ENCODE measurements at regions not wholly inside any gene's neighbourhood (a gene's known extent, or its start where the extent isn't known, plus 50 kb on each side); places are given as distances from the start of the nearest gene placed in this dataset.

DNA sequence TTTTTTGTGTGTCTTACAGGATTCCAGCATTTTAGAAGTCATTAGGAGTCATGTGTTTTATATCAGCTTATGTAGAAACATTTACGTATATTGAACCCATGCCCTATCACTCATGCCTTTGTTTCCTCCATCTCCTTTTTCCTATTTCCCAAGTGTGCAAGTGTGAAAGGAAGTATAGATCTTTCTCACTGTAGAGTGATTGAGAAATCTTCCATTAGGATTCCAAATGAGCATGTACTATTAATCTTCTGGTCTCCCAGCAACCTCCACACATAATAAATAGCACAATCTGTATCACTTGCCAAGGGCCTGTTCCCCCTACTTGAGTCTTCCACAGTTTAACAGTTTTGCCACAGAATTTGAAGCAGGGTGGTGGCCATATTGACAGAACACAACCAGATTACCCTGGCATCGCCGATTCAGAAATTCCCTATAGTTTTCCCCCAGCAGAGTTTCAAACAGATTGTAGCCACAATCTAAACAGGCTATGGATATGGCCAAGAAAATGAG is 1052.8 kb downstream of the TTLL7 start:
- Histone ChIP-seq H4K20me1 (ENCODE audit: insufficient read depth, low read length) (no peaks in the 10 kb centered on the region), H3K27me3 (ENCODE audit: insufficient read depth, low read length) (no peaks in the 10 kb centered on the region), H3K4me2 (ENCODE audit: insufficient read depth, low read length) (no peak overlapping the region), H2AFZ (ENCODE audit: low read length) (no peak overlapping the region), H3K36me3 (ENCODE audit: insufficient read depth, low read length) (no peaks in the 10 kb centered on the region), H3K9me3 (ENCODE audit: low read depth, low read length) (no peaks in the 10 kb centered on the region), H3K27ac (ENCODE audit: low read depth, low read length) (no peak overlapping the region), H3K4me3 (ENCODE audit: insufficient read depth, low read length) (no peak overlapping the region), H3K79me2 (ENCODE audit: insufficient read depth, low read length) (no peaks in the 10 kb centered on the region), H3K4me1 (ENCODE audit: insufficient read depth, low read length) (no peaks in the 10 kb centered on the region)
- TF ChIP-seq, protein P1, sequence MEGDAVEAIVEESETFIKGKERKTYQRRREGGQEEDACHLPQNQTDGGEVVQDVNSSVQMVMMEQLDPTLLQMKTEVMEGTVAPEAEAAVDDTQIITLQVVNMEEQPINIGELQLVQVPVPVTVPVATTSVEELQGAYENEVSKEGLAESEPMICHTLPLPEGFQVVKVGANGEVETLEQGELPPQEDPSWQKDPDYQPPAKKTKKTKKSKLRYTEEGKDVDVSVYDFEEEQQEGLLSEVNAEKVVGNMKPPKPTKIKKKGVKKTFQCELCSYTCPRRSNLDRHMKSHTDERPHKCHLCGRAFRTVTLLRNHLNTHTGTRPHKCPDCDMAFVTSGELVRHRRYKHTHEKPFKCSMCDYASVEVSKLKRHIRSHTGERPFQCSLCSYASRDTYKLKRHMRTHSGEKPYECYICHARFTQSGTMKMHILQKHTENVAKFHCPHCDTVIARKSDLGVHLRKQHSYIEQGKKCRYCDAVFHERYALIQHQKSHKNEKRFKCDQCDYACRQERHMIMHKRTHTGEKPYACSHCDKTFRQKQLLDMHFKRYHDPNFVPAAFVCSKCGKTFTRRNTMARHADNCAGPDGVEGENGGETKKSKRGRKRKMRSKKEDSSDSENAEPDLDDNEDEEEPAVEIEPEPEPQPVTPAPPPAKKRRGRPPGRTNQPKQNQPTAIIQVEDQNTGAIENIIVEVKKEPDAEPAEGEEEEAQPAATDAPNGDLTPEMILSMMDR (IDR thresholded peaks at IDR 0.05; ENCODE audit: extremely low read depth, low read depth, low read length), result no peak
- DNase-seq (ENCODE audit: insufficient read length, low spot score, missing footprints), result no peak

DNA sequence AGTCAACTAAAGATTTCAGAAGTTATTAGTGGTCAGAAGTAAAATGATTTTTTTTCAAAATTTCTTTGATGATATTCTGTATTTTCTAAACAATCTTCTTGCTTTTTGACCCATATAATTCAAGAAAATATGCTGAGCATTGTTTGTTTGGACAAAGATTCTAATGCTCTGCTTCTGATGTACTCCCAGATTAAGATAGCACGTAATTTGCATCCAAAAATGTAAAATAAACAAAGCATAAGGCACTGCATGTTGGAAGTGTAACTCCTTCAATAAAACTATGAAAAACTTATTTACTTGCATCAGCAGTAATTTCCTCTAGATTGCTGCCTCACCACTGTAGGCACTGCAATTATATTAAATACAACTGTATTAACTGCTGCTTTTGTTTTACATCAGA is 1054.1 kb downstream of the TTLL7 start:
- Histone ChIP-seq H3K4me1 (ENCODE audit: insufficient read depth, low read length) (no peaks in the 10 kb centered on the region), H3K27ac (ENCODE audit: low read depth, low read length) (no peak overlapping the region), H3K9me3 (ENCODE audit: low read depth, low read length) (no peaks in the 10 kb centered on the region), H2AFZ (ENCODE audit: low read length) (no peak overlapping the region), H3K4me3 (ENCODE audit: insufficient read depth, low read length) (no peak overlapping the region), H3K4me2 (ENCODE audit: insufficient read depth, low read length) (no peak overlapping the region), H4K20me1 (ENCODE audit: insufficient read depth, low read length) (no peaks in the 10 kb centered on the region), H3K27me3 (ENCODE audit: insufficient read depth, low read length) (no peaks in the 10 kb centered on the region), H3K79me2 (ENCODE audit: insufficient read depth, low read length) (no peaks in the 10 kb centered on the region), H3K36me3 (ENCODE audit: insufficient read depth, low read length) (no peaks in the 10 kb centered on the region)
- DNase-seq (ENCODE audit: insufficient read length, low spot score, missing footprints), result no peak
- TF ChIP-seq, protein P1 (IDR thresholded peaks at IDR 0.05; ENCODE audit: extremely low read depth, low read depth, low read length), result no peak

DNA sequence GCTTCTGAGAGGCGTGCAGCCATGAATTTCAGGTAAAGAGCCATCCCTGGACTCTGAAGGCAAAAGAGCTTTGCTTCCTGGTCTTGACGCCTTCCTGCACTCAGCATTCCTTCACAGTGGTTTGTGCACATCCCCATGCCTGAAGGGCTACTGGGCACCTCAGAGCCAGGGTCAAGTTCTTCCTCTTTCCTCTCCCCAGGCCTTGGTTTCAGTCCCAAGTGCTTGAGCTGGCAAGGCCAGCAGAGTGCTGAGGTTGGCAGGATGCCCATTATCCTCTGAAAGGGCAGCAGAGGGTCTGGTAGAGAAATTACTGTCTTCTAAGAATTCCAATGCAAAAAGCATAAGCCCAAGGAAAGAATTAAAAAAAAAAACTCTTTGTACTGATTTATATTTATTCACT is 1064.9 kb downstream of the TTLL7 start:
- no peaks in the 10 kb centered on the region for H3K36me3 ChIP-seq (ENCODE audit: insufficient read depth, low read length)
- DNase-seq (ENCODE audit: insufficient read length, low spot score, missing footprints), result no peak
- H3K27ac ChIP-seq (ENCODE audit: low read depth, low read length), result no peak overlapping the region
- no peaks in the 10 kb centered on the region for H3K79me2 ChIP-seq (ENCODE audit: insufficient read depth, low read length)
- no peak overlapping the region for H3K4me3 ChIP-seq (ENCODE audit: insufficient read depth, low read length)
- no peaks in the 10 kb centered on the region for H3K4me1 ChIP-seq (ENCODE audit: insufficient read depth, low read length)
- TF ChIP-seq, protein P1 (IDR thresholded peaks at IDR 0.05; ENCODE audit: extremely low read depth, low read depth, low read length), result no peak
- H3K27me3 ChIP-seq (ENCODE audit: insufficient read depth, low read length), result no peaks in the 10 kb centered on the region
- no peaks in the 10 kb centered on the region for H3K9me3 ChIP-seq (ENCODE audit: low read depth, low read length)
- H3K4me2 ChIP-seq (ENCODE audit: insufficient read depth, low read length), result no peak overlapping the region
- no peaks in the 10 kb centered on the region for H4K20me1 ChIP-seq (ENCODE audit: insufficient read depth, low read length)
- H2AFZ ChIP-seq (ENCODE audit: low read length), result no peak overlapping the region

DNA sequence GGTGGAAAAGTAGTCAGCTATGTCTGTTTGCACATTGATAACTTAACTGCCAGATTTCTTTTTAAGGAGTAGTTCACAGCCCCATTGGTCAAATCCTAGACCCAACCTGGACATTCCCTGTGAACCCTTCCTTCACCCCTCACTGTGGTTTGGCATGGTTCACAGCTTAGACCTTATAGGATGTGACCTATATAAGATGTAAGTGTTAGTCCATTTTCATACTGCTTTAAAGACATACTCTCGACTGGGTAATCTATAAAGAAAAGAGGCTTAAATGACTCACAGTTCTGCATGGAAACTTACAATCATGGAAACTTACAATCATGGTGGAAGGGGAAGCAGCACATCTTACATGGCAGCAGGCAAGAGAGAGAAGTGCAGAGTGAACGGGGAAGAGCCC is 1066.2 kb downstream of the TTLL7 start:
- Histone ChIP-seq H2AFZ (ENCODE audit: low read length) (no peak overlapping the region), H4K20me1 (ENCODE audit: insufficient read depth, low read length) (no peaks in the 10 kb centered on the region), H3K9me3 (ENCODE audit: low read depth, low read length) (no peaks in the 10 kb centered on the region), H3K27me3 (ENCODE audit: insufficient read depth, low read length) (no peaks in the 10 kb centered on the region), H3K27ac (ENCODE audit: low read depth, low read length) (no peak overlapping the region), H3K36me3 (ENCODE audit: insufficient read depth, low read length) (no peaks in the 10 kb centered on the region), H3K4me2 (ENCODE audit: insufficient read depth, low read length) (no peak overlapping the region), H3K79me2 (ENCODE audit: insufficient read depth, low read length) (no peaks in the 10 kb centered on the region), H3K4me1 (ENCODE audit: insufficient read depth, low read length) (no peaks in the 10 kb centered on the region), H3K4me3 (ENCODE audit: insufficient read depth, low read length) (no peak overlapping the region)
- no peak for DNase-seq (ENCODE audit: insufficient read length, low spot score, missing footprints)
- TF ChIP-seq, protein P1 (IDR thresholded peaks at IDR 0.05; ENCODE audit: extremely low read depth, low read depth, low read length), result no peak
